ENCODE measurements at regions not wholly inside any gene's neighbourhood (a gene's known extent, or its start where the extent isn't known, plus 50 kb on each side); places are given as distances from the start of the nearest gene placed in this dataset.

GRCh38 chr4:132827522-132827921 is 321.6 kb upstream of the PCDH10 start:
- DNase-seq (ENCODE audit: low read depth, low spot score): no peak

- no peak for DNase-seq (ENCODE audit: low read depth, low spot score)
Measured at GRCh38 chr4:132838244-132838643, 310.9 kb upstream of the PCDH10 start.

- DNase-seq (ENCODE audit: low read depth, low spot score): no peak
Measured at GRCh38 chr4:132839070-132839469, 310.0 kb upstream of the PCDH10 start.

- no peak for DNase-seq (ENCODE audit: low read depth, low spot score)
Measured at GRCh38 chr4:132859929-132860328, 289.2 kb upstream of the PCDH10 start.

GRCh38 chr4:132860976-132861375 is 288.1 kb upstream of the PCDH10 start:
- DNase-seq (ENCODE audit: low read depth, low spot score): no peak

GRCh38 chr4:132863619-132864018 is 285.5 kb upstream of the PCDH10 start:
- no peak for DNase-seq (ENCODE audit: low read depth, low spot score)

GRCh38 chr4:132865458-132865857 is 283.6 kb upstream of the PCDH10 start:
- no peak for DNase-seq (ENCODE audit: low read depth, low spot score)

- no peak for DNase-seq (ENCODE audit: low read depth, low spot score)
Measured at GRCh38 chr4:132865922-132866321, 283.2 kb upstream of the PCDH10 start.

- no peak for DNase-seq (ENCODE audit: low read depth, low spot score)
Measured at GRCh38 chr4:132866616-132867015, 282.5 kb upstream of the PCDH10 start.

GRCh38 chr4:132893787-132894186 is 255.3 kb upstream of the PCDH10 start:
- peak; percentile 19 for DNase-seq (ENCODE audit: low read depth, low spot score)

- DNase-seq (ENCODE audit: low read depth, low spot score): no peak
Measured at GRCh38 chr4:132901224-132901623, 247.9 kb upstream of the PCDH10 start.

- DNase-seq (ENCODE audit: low read depth, low spot score): no peak
Measured at GRCh38 chr4:132910229-132910748, 238.8 kb upstream of the PCDH10 start.

GRCh38 chr4:132918096-132918495 is 231.0 kb upstream of the PCDH10 start:
- DNase-seq (ENCODE audit: low read depth, low spot score): no peak

- DNase-seq (ENCODE audit: low read depth, low spot score): no peak
Measured at GRCh38 chr4:132923516-132923915, 225.6 kb upstream of the PCDH10 start.

- no peak for DNase-seq (ENCODE audit: low read depth, low spot score)
Measured at GRCh38 chr4:132934911-132935310, 214.2 kb upstream of the PCDH10 start.

GRCh38 chr4:132955146-132955545 is 193.9 kb upstream of the PCDH10 start:
- DNase-seq (ENCODE audit: low read depth, low spot score): no peak

- DNase-seq (ENCODE audit: low read depth, low spot score): no peak
Measured at GRCh38 chr4:132956962-132957361, 192.1 kb upstream of the PCDH10 start.

GRCh38 chr4:132958457-132959263 is 190.4 kb upstream of the PCDH10 start:
- no peak for DNase-seq (ENCODE audit: low read depth, low spot score)

GRCh38 chr4:132981611-132982010 is 167.5 kb upstream of the PCDH10 start:
- DNase-seq (ENCODE audit: low read depth, low spot score): no peak

- DNase-seq (ENCODE audit: low read depth, low spot score): no peak
Measured at GRCh38 chr4:132982151-132982550, 166.9 kb upstream of the PCDH10 start.

GRCh38 chr4:132991111-132991510 is 158.0 kb upstream of the PCDH10 start:
- DNase-seq (ENCODE audit: low read depth, low spot score): no peak

- DNase-seq (ENCODE audit: low read depth, low spot score): peak; percentile 75
Measured at GRCh38 chr4:132992686-132993085, 156.4 kb upstream of the PCDH10 start.

- DNase-seq (ENCODE audit: low read depth, low spot score): no peak
Measured at GRCh38 chr4:132998585-132999230, 150.4 kb upstream of the PCDH10 start.
